Esophagus muscularis mucosa (tissue), 4 donors: ENCODE measurements at regions not wholly inside any gene's neighbourhood (a gene's known extent, or its start where the extent isn't known, plus 50 kb on each side); places are given as distances from the start of the nearest gene placed in this dataset.
A peak's percentile ranks its signal among the peaks of the same experiment; 100 is the strongest.

Experiments
- DNase-seq: peaks from one replicate; pipeline ENCODE4 v3.0.0-alpha.2; 2017; ENCODE audit errors: extremely low spot score
- H3K27ac ChIP-seq, 4 donors: fragments of 200-600 bp; sonication (generic); replicated peaks in 1 of 4; 1 replicate in 3 of 4; 2 replicates in 1 of 4; pipeline ENCODE4 v1.5.1; 2016 to 2019; ENCODE audit warnings: mild to moderate bottlenecking in 1 of 4
- H3K27me3 ChIP-seq, 4 donors: fragments of 200-600 bp; sonication (generic); one replicate each; pipeline versions ENCODE4 v1.5.1 to v1.6.0; 2016 to 2019
- H3K36me3 ChIP-seq, 4 donors: fragments of 200-600 bp; sonication (generic); one replicate each; pipeline ENCODE4 v1.5.1; 2016 to 2019
- H3K4me1 ChIP-seq, 4 donors: fragments of 200-600 bp; sonication (generic); one replicate each; pipeline ENCODE4 v1.5.1; 2016 to 2019
- H3K4me3 ChIP-seq, 4 donors: fragments of 200-600 bp; sonication (generic); 1 replicate in 2 of 4; 2 replicates in 2 of 4; pipeline ENCODE4 v1.5.1; 2016 to 2019; ENCODE audit warnings: mild to moderate bottlenecking in 4 of 4, moderate library complexity in 1 of 4
- H3K9me3 ChIP-seq, 4 donors: fragments of 200-600 bp; sonication (generic); 1 replicate in 3 of 4; 2 replicates in 1 of 4; pipeline ENCODE4 v1.5.1; 2016 to 2019
- CTCF ChIP-seq, 3 experiments: fragments of 200-600 bp in 2 of 3; fragments of 450-650 bp in 1 of 3; sonication (generic) in 2 of 3; IDR thresholded peaks; one replicate each; pipeline ENCODE4 v1.5.1; 2017 to 2019; ENCODE audit warnings: antibody characterized with exemption in 3 of 3, mild to moderate bottlenecking in 2 of 3, moderate library complexity in 1 of 3
- EP300 ChIP-seq: sonication (generic); formaldehyde crosslinking; IDR thresholded peaks from one replicate; pipeline ENCODE4 v1.6.1; 2017; ENCODE audit warnings: antibody characterized with exemption
- POLR2A ChIP-seq: fragments of 450-650 bp; IDR thresholded peaks from one replicate; pipeline ENCODE4 v1.6.1; 2017; ENCODE audit warnings: antibody characterized with exemption, moderate library complexity, mild to moderate bottlenecking, low read depth
- POLR2AphosphoS5 ChIP-seq, 2 donors: sonication (generic); formaldehyde crosslinking; IDR thresholded peaks; one replicate each; pipeline ENCODE4 v1.6.1; 2017; ENCODE audit warnings: antibody characterized with exemption in 2 of 2
- WGBS: methylation state at CpG from one replicate; pipeline ENCODE4 v1.1.5; 2018; 5-methylcytosine and 5-hydroxymethylcytosine counted together
- intact Hi-C: fragments of 100-400 bp; cut with DNase I; formaldehyde crosslinking; loops from one replicate; pipeline ENCODE4 v1.15.1; 2023

GRCh38 chr3:132892956-132893355, 145.2 kb upstream of the TMEM108 start:
- TF ChIP-seq POLR2AphosphoS5 (IDR thresholded peaks at IDR 0.05) (no peak), EP300 (no peak), CTCF (IDR thresholded peaks at IDR 0.05) (no peak), POLR2A (no peak)
- DNase-seq: no peak
- H3K27ac ChIP-seq: no peak overlapping the region
- H3K27me3 ChIP-seq: no peaks in the 10 kb centered on the region
- WGBS: 98% methylated on average over 3 of the region's 3 CpGs
- no peaks in the 10 kb centered on the region for H3K36me3 ChIP-seq
- intact Hi-C loops: no loop called here
- no peaks in the 10 kb centered on the region for H3K4me1 ChIP-seq
- no peak overlapping the region for H3K4me3 ChIP-seq
- no peaks in the 10 kb centered on the region for H3K9me3 ChIP-seq

- Histone ChIP-seq H3K27me3 (no peaks in the 10 kb centered on the region), H3K9me3 (no peaks in the 10 kb centered on the region), H3K4me3 (no peak overlapping the region), H3K4me1 (no peaks in the 10 kb centered on the region), H3K36me3 (no peaks in the 10 kb centered on the region), H3K27ac (no peak overlapping the region)
- TF ChIP-seq CTCF (IDR thresholded peaks at IDR 0.05) (no peak), EP300 (no peak), POLR2AphosphoS5 (IDR thresholded peaks at IDR 0.05) (no peak), POLR2A (no peak)
- peak; percentile 50 for DNase-seq
- intact Hi-C loops: no loop called here
- WGBS: 61% methylated on average over 5 of the region's 5 CpGs
Measured at GRCh38 chr3:132881756-132882409, 156.3 kb upstream of the TMEM108 start.

GRCh38 chr3:132880986-132881385, 157.2 kb upstream of the TMEM108 start:
- Histone ChIP-seq H3K27ac (no peak overlapping the region), H3K4me3 (no peak overlapping the region), H3K4me1 (no peaks in the 10 kb centered on the region), H3K27me3 (no peaks in the 10 kb centered on the region), H3K36me3 (no peaks in the 10 kb centered on the region), H3K9me3 (no peaks in the 10 kb centered on the region)
- 79% methylated on average over 1 of the region's 1 CpG for WGBS
- TF ChIP-seq POLR2AphosphoS5 (IDR thresholded peaks at IDR 0.05): no peak
- TF ChIP-seq EP300: no peak
- no peak for TF ChIP-seq CTCF (IDR thresholded peaks at IDR 0.05)
- no peak for TF ChIP-seq POLR2A
- intact Hi-C loops: no loop called here
- peak; percentile 42 for DNase-seq

- H3K36me3 ChIP-seq: no peaks in the 10 kb centered on the region
- H3K27ac ChIP-seq: no peak overlapping the region
- intact Hi-C loops: no loop called here
- TF ChIP-seq POLR2A (no peak), POLR2AphosphoS5 (IDR thresholded peaks at IDR 0.05) (no peak), EP300 (no peak), CTCF (IDR thresholded peaks at IDR 0.05) (no peak)
- no peaks in the 10 kb centered on the region for H3K27me3 ChIP-seq
- H3K4me3 ChIP-seq: no peak overlapping the region
- peak; percentile 60 for DNase-seq
- no peaks in the 10 kb centered on the region for H3K4me1 ChIP-seq
- H3K9me3 ChIP-seq: no peaks in the 10 kb centered on the region
Measured at GRCh38 chr3:132879656-132880055, 157.4 kb upstream of the NPHP3 start.

GRCh38 chr3:132874701-132875100, 152.5 kb upstream of the NPHP3 start:
- Histone ChIP-seq H3K4me3 (no peak overlapping the region), H3K36me3 (no peaks in the 10 kb centered on the region), H3K27ac (no peak overlapping the region), H3K9me3 (no peaks in the 10 kb centered on the region), H3K27me3 (no peaks in the 10 kb centered on the region), H3K4me1 (no peaks in the 10 kb centered on the region)
- TF ChIP-seq CTCF (IDR thresholded peaks at IDR 0.05): no peak
- no peak for TF ChIP-seq EP300
- TF ChIP-seq POLR2AphosphoS5 (IDR thresholded peaks at IDR 0.05): no peak
- no peak for TF ChIP-seq POLR2A
- WGBS: 67% methylated on average over 1 of the region's 1 CpG
- no peak for DNase-seq
- intact Hi-C loops: no loop called here
